ENCODE measurements at regions not wholly inside any gene's neighbourhood (a gene's known extent, or its start where the extent isn't known, plus 50 kb on each side); places are given as distances from the start of the nearest gene placed in this dataset.

DNA sequence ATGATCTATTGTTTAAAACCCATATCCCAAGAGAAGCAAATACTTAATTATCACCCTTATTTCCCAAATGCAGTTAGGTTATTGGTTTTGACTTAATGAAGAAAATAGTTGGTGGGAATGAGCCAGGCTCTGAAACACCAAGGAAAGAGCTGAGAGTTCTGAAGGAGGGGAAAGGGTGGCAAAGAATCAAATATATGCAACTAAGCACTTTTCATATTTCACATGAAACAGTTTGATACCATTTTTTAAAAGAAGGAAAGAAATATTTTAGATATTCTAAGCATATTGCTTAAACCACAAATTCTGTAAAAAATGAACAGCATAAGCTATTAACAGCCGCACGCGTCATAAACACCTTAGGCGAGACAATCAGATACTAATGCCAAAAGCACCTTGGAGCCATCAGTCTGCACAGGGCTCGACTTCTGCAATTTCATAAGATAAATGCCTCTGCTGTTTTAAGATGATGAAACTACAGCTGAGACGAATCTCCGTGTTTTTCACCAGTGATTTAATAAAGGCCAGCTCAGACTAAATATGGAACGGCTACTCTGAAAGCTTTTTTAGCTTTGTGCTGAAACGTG is 371.7 kb downstream of the EN1 start:
- Histone ChIP-seq H3K9ac (ENCODE audit: low read depth in 1 of 2, low read length in 2 of 2) (no peak overlapping the region), H3K4me3 (ENCODE audit: low read depth in 1 of 3, low read length in 3 of 3) (no peak overlapping the region), H3K4me1 (ENCODE audit: control insufficient read depth in 4 of 4, insufficient read depth in 4 of 4, low read length in 3 of 4) (peaks cover 0 to 6% (median 4%) of the 10 kb centered on the region in 4 donors), H3K27me3 (ENCODE audit: control insufficient read depth in 4 of 4, insufficient read depth in 4 of 4, low read length in 3 of 4) (no peaks in the 10 kb centered on the region), H3K27ac (ENCODE audit: low read depth in 1 of 2, low read length in 2 of 2) (no peak overlapping the region), H3K36me3 (ENCODE audit: control insufficient read depth in 4 of 4, insufficient read depth in 3 of 4, low read depth in 1 of 4, low read length in 3 of 4) (no peaks in the 10 kb centered on the region), H3K9me3 (ENCODE audit: control insufficient read depth in 4 of 4, low read length in 3 of 4) (no peaks in the 10 kb centered on the region)
- 93% methylated on average over 9 of the region's 9 CpGs for WGBS
- no peak for TF ChIP-seq FOXA2 (IDR thresholded peaks at IDR 0.05)
- TF ChIP-seq TAF1 (conservative IDR thresholded peaks at IDR 0.05), result no peak
- TF ChIP-seq EGR1 (IDR thresholded peaks at IDR 0.05; ENCODE audit: low read depth in 2 of 2), result no peak
- no peak for TF ChIP-seq YY1 (IDR thresholded peaks at IDR 0.05)
- no peak for TF ChIP-seq NR2F2 (IDR thresholded peaks at IDR 0.05)
- no peak for TF ChIP-seq CTCF (IDR thresholded peaks at IDR 0.05; ENCODE audit: low read depth, low read length, missing input control)
- TF ChIP-seq FOXA1 (IDR thresholded peaks at IDR 0.05), result no peak
- TF ChIP-seq HNF4G (IDR thresholded peaks at IDR 0.05), result no peak
- TF ChIP-seq, protein P1, sequence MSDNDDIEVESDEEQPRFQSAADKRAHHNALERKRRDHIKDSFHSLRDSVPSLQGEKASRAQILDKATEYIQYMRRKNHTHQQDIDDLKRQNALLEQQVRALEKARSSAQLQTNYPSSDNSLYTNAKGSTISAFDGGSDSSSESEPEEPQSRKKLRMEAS (IDR thresholded peaks at IDR 0.05), result no peak
- no peak for TF ChIP-seq JUND (IDR thresholded peaks at IDR 0.05)
- TF ChIP-seq RXRA (IDR thresholded peaks at IDR 0.05), result no peak
- no peak for TF ChIP-seq HNF4A (conservative IDR thresholded peaks at IDR 0.05)
- TF ChIP-seq, protein P2, sequence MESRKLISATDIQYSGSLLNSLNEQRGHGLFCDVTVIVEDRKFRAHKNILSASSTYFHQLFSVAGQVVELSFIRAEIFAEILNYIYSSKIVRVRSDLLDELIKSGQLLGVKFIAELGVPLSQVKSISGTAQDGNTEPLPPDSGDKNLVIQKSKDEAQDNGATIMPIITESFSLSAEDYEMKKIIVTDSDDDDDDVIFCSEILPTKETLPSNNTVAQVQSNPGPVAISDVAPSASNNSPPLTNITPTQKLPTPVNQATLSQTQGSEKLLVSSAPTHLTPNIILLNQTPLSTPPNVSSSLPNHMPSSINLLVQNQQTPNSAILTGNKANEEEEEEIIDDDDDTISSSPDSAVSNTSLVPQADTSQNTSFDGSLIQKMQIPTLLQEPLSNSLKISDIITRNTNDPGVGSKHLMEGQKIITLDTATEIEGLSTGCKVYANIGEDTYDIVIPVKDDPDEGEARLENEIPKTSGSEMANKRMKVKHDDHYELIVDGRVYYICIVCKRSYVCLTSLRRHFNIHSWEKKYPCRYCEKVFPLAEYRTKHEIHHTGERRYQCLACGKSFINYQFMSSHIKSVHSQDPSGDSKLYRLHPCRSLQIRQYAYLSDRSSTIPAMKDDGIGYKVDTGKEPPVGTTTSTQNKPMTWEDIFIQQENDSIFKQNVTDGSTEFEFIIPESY (IDR thresholded peaks at IDR 0.05), result no peak
- TF ChIP-seq, protein P3, sequence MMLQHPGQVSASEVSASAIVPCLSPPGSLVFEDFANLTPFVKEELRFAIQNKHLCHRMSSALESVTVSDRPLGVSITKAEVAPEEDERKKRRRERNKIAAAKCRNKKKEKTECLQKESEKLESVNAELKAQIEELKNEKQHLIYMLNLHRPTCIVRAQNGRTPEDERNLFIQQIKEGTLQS (IDR thresholded peaks at IDR 0.05), result no peak
- no peak for TF ChIP-seq GABPA (IDR thresholded peaks at IDR 0.05 in 1 of 2, conservative IDR thresholded peaks at IDR 0.05 in 1 of 2)
- no peak for TF ChIP-seq REST (IDR thresholded peaks at IDR 0.05)
- TF ChIP-seq RAD21 (IDR thresholded peaks at IDR 0.05), result no peak
- no peak for TF ChIP-seq SP1 (IDR thresholded peaks at IDR 0.05)
- no peak for DNase-seq (ENCODE audit: low spot score)

All from liver (tissue), 8 donors.